ENCODE measurements at regions not wholly inside any gene's neighbourhood (a gene's known extent, or its start where the extent isn't known, plus 50 kb on each side); places are given as distances from the start of the nearest gene placed in this dataset.
"Not testable (repeated sequence)": the region's sequence is repeated elsewhere in the genome, so short reads cannot be mapped to it uniquely, and the experiment has no call there.

GRCh38 chr4:57309658-57310057, 199.5 kb upstream of the IGFBP7 start:
- no peak for DNase-seq (ENCODE audit: insufficient read length, low spot score)
- FAIRE-seq: no peak

- FAIRE-seq: no peak
- DNase-seq (ENCODE audit: insufficient read length, low spot score): no peak
Observed at GRCh38 chr4:57308301-57308700, 198.1 kb upstream of the IGFBP7 start.

GRCh38 chr4:57305836-57306235, 195.7 kb upstream of the IGFBP7 start:
- no peak for FAIRE-seq
- no peak for DNase-seq (ENCODE audit: insufficient read length, low spot score)

GRCh38 chr4:57303012-57303751, 193.0 kb upstream of the IGFBP7 start:
- no peak for FAIRE-seq
- no peak for DNase-seq (ENCODE audit: insufficient read length, low spot score)

GRCh38 chr4:57300300-57300699, 190.1 kb upstream of the IGFBP7 start:
- DNase-seq (ENCODE audit: insufficient read length, low spot score); FAIRE-seq: not testable (repeated sequence)

GRCh38 chr4:57291911-57292310, 181.7 kb upstream of the IGFBP7 start:
- FAIRE-seq: no peak
- DNase-seq (ENCODE audit: insufficient read length, low spot score): no peak

GRCh38 chr4:57287687-57288604, 177.8 kb upstream of the IGFBP7 start:
- no peak for FAIRE-seq
- no peak for DNase-seq (ENCODE audit: insufficient read length, low spot score)

- FAIRE-seq (no peak), DNase-seq (ENCODE audit: insufficient read length, low spot score) (no peak)
Observed at GRCh38 chr4:57282933-57283310, 172.7 kb upstream of the IGFBP7 start.

GRCh38 chr4:57280481-57280880, 170.3 kb upstream of the IGFBP7 start:
- FAIRE-seq: no peak
- DNase-seq (ENCODE audit: insufficient read length, low spot score): no peak

- FAIRE-seq: no peak
- no peak for DNase-seq (ENCODE audit: insufficient read length, low spot score)
Observed at GRCh38 chr4:57278780-57279179, 168.6 kb upstream of the IGFBP7 start.

GRCh38 chr4:57274082-57274481, 163.9 kb upstream of the IGFBP7 start:
- FAIRE-seq: no peak
- no peak for DNase-seq (ENCODE audit: insufficient read length, low spot score)

GRCh38 chr4:57270346-57270745, 160.2 kb upstream of the IGFBP7 start:
- no peak for DNase-seq (ENCODE audit: insufficient read length, low spot score)
- no peak for FAIRE-seq

- FAIRE-seq (no peak), DNase-seq (ENCODE audit: insufficient read length, low spot score) (no peak)
Observed at GRCh38 chr4:57265831-57266582, 155.8 kb upstream of the IGFBP7 start.

GRCh38 chr4:57254754-57255153, 144.6 kb upstream of the IGFBP7 start:
- FAIRE-seq (no peak), DNase-seq (ENCODE audit: insufficient read length, low spot score) (no peak)

GRCh38 chr4:57249083-57249482, 138.9 kb upstream of the IGFBP7 start:
- FAIRE-seq: no peak
- no peak for DNase-seq (ENCODE audit: insufficient read length, low spot score)

GRCh38 chr4:57243076-57243475, 132.9 kb upstream of the IGFBP7 start:
- DNase-seq (ENCODE audit: insufficient read length, low spot score) (no peak), FAIRE-seq (no peak)

GRCh38 chr4:57234252-57234775, 124.1 kb upstream of the IGFBP7 start:
- no peak for DNase-seq (ENCODE audit: insufficient read length, low spot score)
- no peak for FAIRE-seq

- no peak for DNase-seq (ENCODE audit: insufficient read length, low spot score)
- no peak for FAIRE-seq
Observed at GRCh38 chr4:57233386-57233785, 123.2 kb upstream of the IGFBP7 start.

GRCh38 chr4:57231781-57232180, 121.6 kb upstream of the IGFBP7 start:
- no peak for DNase-seq (ENCODE audit: insufficient read length, low spot score)
- no peak for FAIRE-seq

- DNase-seq (ENCODE audit: insufficient read length, low spot score) (no peak), FAIRE-seq (no peak)
Observed at GRCh38 chr4:57220734-57221133, 110.5 kb upstream of the IGFBP7 start.

- DNase-seq (ENCODE audit: insufficient read length, low spot score): no peak
- FAIRE-seq: no peak
Observed at GRCh38 chr4:57220172-57220571, 110.0 kb upstream of the IGFBP7 start.

Data from GM19239 (cell line).